GM12878 (cell line): ENCODE measurements at regions not wholly inside any gene's neighbourhood (a gene's known extent, or its start where the extent isn't known, plus 50 kb on each side); places are given as distances from the start of the nearest gene placed in this dataset.

Experiments
- ATAC-seq: fragments of 200-7000 bp; cut with Tn5 transposase; 3 replicates; pipeline ENCODE4 v1.9.1; 2020; ENCODE audit warnings: mild to moderate bottlenecking, moderate library complexity
- BruUV-seq: library from RNA; stranded (reverse); fragments of 400-500 nt; replicated peaks from 2 replicates; lab custom pipeline; 2021; lab: Mats Ljungman, UMichigan
- CTCF ChIA-PET: fragments of 300-600 bp; sonication (Branson Sonifier 250); formaldehyde crosslinking; extraction: SDS; loops from one replicate; lab custom pipeline; 2021; ENCODE audit warnings: inconsistent platforms; lab: Yijun Ruan, JAX
- POLR2A ChIA-PET: fragments of 350-600 bp; formaldehyde crosslinking; extraction: SDS; loops from one replicate; lab custom pipeline; 2021; ENCODE audit warnings: inconsistent platforms; lab: Charles Lee
- RAD21 ChIA-PET: fragments of 300-600 bp; sonication (Branson Sonifier 250); formaldehyde crosslinking; loops from one replicate; lab custom pipeline; 2023; ENCODE audit warnings: antibody characterized with exemption; ENCODE audit not compliant: unreplicated experiment; lab: Charles Lee
- SMC1A ChIA-PET: fragments of 300-600 bp; sonication (Branson Sonifier 250); formaldehyde crosslinking; loops from one replicate; lab custom pipeline; 2023; ENCODE audit not compliant: unreplicated experiment, uncharacterized antibody; lab: Charles Lee
- DNase-seq: peaks from one replicate; pipeline ENCODE4 v3.0.0-alpha.2; 2011; ENCODE audit warnings: low read depth, low spot score
- FAIRE-seq: peaks from 3 replicates; lab custom pipeline; 2011; peaks lifted over from hg19 to GRCh38; lab: Jason Lieb, UNC
- H2AFZ ChIP-seq: 2 replicates; pipeline ENCODE4 v1.6.0; 2011; ENCODE audit warnings: low read depth, low read length, control low read depth; ENCODE audit not compliant: control insufficient read depth
- H3K27ac ChIP-seq: 2 replicates; pipeline ENCODE4 v1.5.1; 2011; ENCODE audit warnings: control low read depth; ENCODE audit not compliant: control insufficient read depth, insufficient read depth
- H3K27me3 ChIP-seq, 2 experiments: replicated peaks in 1 of 2; 2 replicates each; pipeline versions ENCODE4 v1.6.0 to v1.6.1; 2011; ENCODE audit warnings: low read length in 1 of 2; ENCODE audit not compliant: control insufficient read depth in 2 of 2, insufficient read depth in 2 of 2
- H3K36me3 ChIP-seq, 2 experiments: 2 replicates each; pipeline ENCODE4 v1.5.1; 2011; ENCODE audit warnings: low read length in 1 of 2; ENCODE audit not compliant: control insufficient read depth in 2 of 2, insufficient read depth in 2 of 2
- H3K4me1 ChIP-seq: 2 replicates; pipeline ENCODE4 v1.6.1; 2011; ENCODE audit warnings: mild to moderate bottlenecking, low read length, moderate library complexity, mixed read lengths; ENCODE audit not compliant: control insufficient read depth, insufficient read depth
- H3K4me2 ChIP-seq: 2 replicates; pipeline ENCODE4 v1.6.0; 2011; ENCODE audit warnings: control low read depth; ENCODE audit not compliant: control insufficient read depth, insufficient read depth
- H3K4me3 ChIP-seq: fragments of 200-600 bp; sonication (generic); 2 replicates; pipeline ENCODE4 v1.5.1; 2016
- H3K79me2 ChIP-seq: 2 replicates; pipeline ENCODE4 v1.6.0; 2011; ENCODE audit warnings: low read length; ENCODE audit not compliant: control insufficient read depth, insufficient read depth
- H3K9ac ChIP-seq: 2 replicates; pipeline ENCODE4 v1.8.0; 2011; ENCODE audit warnings: low read length, control low read depth, mixed read lengths; ENCODE audit not compliant: control insufficient read depth, insufficient read depth
- H3K9me3 ChIP-seq: replicated peaks from 3 replicates; pipeline ENCODE4 v1.5.1; 2011; ENCODE audit warnings: mild to moderate bottlenecking, low read length; ENCODE audit not compliant: control insufficient read depth, insufficient read depth
- H4K20me1 ChIP-seq: 2 replicates; pipeline ENCODE4 v1.6.0; 2011; ENCODE audit not compliant: control insufficient read depth, insufficient read depth
- BACH1 ChIP-seq: fragments of 450-650 bp; IDR thresholded peaks from 2 replicates; pipeline ENCODE4 v1.6.1; 2017; ENCODE audit warnings: mild to moderate bottlenecking, borderline replicate concordance
- EGR1 ChIP-seq, 2 experiments: IDR thresholded peaks; 1 replicate in 1 of 2; 2 replicates in 1 of 2; pipeline ENCODE4 v1.6.1; 2011 to 2012; ENCODE audit warnings: low read depth in 2 of 2, low read length in 2 of 2, borderline replicate concordance in 1 of 2, mild to moderate bottlenecking in 1 of 2, moderate library complexity in 1 of 2
- GABPA ChIP-seq: IDR thresholded peaks from 2 replicates; pipeline ENCODE4 v1.6.1; 2014; ENCODE audit warnings: antibody characterized with exemption, low read depth, mild to moderate bottlenecking, inconsistent platforms
- ZNF274 ChIP-seq: IDR thresholded peaks from one replicate; pipeline ENCODE4 v1.8.0; 2011; ENCODE audit not compliant: insufficient read length, insufficient read depth
- ZNF384 ChIP-seq: IDR thresholded peaks from 2 replicates; pipeline ENCODE4 v1.6.1; 2012; ENCODE audit warnings: low read depth, mild to moderate bottlenecking, low read length, improper control_type of control experiment, borderline replicate concordance
- ZNF622 ChIP-seq: fragments of 450-650 bp; IDR thresholded peaks from 2 replicates; pipeline ENCODE4 v1.6.1; 2017; ENCODE audit warnings: mild to moderate bottlenecking, inconsistent platforms
- WGBS: methylation state at CpG from one replicate; pipeline ENCODE4 v1.1.6; 2016; ENCODE audit warnings: low lambda C conversion rate; ENCODE audit not compliant: insufficient replicate concordance, insufficient coverage; ENCODE audit errors: missing lambda C conversion rate; 5-methylcytosine and 5-hydroxymethylcytosine counted together
- in situ Hi-C: fragments of 300-500 bp; cut with MboI; formaldehyde crosslinking; loops from 9 replicates; pipeline ENCODE4 v1.14.3; 2018; ENCODE audit warnings: mixed read lengths
- intact Hi-C: fragments of 100-400 bp; cut with micrococcal nuclease; formaldehyde crosslinking; loops from one replicate; pipeline ENCODE4 v1.14.2; 2022; ENCODE audit not compliant: unreplicated experiment
- TF ChIP-seq, protein P1 (sequence below): fragments of 450-650 bp; IDR thresholded peaks from 2 replicates; pipeline ENCODE4 v1.6.1; 2017; ENCODE audit warnings: mild to moderate bottlenecking, moderate library complexity

DNA sequence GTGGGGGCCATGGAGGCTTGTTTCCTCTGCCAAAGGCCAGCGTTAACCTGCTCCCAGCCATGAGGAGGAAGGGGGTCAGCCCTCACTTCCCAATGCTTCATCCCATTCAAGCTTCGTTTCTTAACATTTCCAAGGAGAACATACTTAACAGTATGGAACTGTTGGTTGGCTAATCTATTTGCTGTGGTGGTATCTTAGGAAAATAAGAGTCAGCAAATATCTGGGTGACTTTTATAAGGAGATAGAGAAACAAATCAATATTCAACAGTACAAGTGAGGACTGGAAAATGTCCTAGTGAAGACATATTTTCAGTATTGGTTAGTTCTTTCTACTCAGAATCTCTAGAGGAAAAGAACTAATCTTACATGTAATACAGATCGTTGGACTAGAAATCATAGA, 223.8 kb upstream of the ARRDC4 start:
- Histone ChIP-seq H3K4me2 (no peak overlapping the region), H3K9ac (no peak overlapping the region), H2AFZ (no peak overlapping the region), H3K27me3 (no peaks in the 10 kb centered on the region), H3K4me1 (no peaks in the 10 kb centered on the region), H3K36me3 (no peaks in the 10 kb centered on the region), H3K4me3 (no peak overlapping the region), H3K79me2 (no peaks in the 10 kb centered on the region), H3K27ac (no peak overlapping the region), H4K20me1 (no peaks in the 10 kb centered on the region), H3K9me3 (no peaks in the 10 kb centered on the region)
- ChIA-PET SMC1A (interaction anchor here (0.7 to 1.2 kb wide), 2 partner anchors 10 to 32 kb away, joined by 3 read pairs; no protein-coding TSS in a partner anchor), RAD21 (no interaction called here), POLR2A (no interaction called here), CTCF (interaction anchor here (0.9 kb wide), 1 partner anchor 8 kb away, joined by 3 read pairs; no protein-coding TSS in a partner anchor)
- no peak for DNase-seq
- no peak for ATAC-seq
- no TSS peak for BruUV-seq
- TF ChIP-seq BACH1 (no peak), GABPA (no peak), ZNF622 (no peak), ZNF384 (no peak), EGR1 (IDR thresholded peaks at IDR 0.05; ENCODE audit: borderline replicate concordance in 1 of 2, low read depth in 2 of 2, low read length in 2 of 2) (no peak), ZNF274 (no peak)
- TF ChIP-seq, protein P1, sequence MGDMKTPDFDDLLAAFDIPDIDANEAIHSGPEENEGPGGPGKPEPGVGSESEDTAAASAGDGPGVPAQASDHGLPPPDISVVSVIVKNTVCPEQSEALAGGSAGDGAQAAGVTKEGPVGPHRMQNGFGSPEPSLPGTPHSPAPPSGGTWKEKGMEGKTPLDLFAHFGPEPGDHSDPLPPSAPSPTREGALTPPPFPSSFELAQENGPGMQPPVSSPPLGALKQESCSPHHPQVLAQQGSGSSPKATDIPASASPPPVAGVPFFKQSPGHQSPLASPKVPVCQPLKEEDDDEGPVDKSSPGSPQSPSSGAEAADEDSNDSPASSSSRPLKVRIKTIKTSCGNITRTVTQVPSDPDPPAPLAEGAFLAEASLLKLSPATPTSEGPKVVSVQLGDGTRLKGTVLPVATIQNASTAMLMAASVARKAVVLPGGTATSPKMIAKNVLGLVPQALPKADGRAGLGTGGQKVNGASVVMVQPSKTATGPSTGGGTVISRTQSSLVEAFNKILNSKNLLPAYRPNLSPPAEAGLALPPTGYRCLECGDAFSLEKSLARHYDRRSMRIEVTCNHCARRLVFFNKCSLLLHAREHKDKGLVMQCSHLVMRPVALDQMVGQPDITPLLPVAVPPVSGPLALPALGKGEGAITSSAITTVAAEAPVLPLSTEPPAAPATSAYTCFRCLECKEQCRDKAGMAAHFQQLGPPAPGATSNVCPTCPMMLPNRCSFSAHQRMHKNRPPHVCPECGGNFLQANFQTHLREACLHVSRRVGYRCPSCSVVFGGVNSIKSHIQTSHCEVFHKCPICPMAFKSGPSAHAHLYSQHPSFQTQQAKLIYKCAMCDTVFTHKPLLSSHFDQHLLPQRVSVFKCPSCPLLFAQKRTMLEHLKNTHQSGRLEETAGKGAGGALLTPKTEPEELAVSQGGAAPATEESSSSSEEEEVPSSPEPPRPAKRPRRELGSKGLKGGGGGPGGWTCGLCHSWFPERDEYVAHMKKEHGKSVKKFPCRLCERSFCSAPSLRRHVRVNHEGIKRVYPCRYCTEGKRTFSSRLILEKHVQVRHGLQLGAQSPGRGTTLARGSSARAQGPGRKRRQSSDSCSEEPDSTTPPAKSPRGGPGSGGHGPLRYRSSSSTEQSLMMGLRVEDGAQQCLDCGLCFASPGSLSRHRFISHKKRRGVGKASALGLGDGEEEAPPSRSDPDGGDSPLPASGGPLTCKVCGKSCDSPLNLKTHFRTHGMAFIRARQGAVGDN, result no peak
- intact Hi-C loops, result no loop called here
- in situ Hi-C loops, result no loop called here
- 0% methylated on average over 3 of the region's 3 CpGs for WGBS
- no peak for FAIRE-seq
